Kidney glomerular epithelial cell (primary cell): ENCODE measurements at regions not wholly inside any gene's neighbourhood (a gene's known extent, or its start where the extent isn't known, plus 50 kb on each side); places are given as distances from the start of the nearest gene placed in this dataset.
A peak's percentile ranks its signal among the peaks of the same experiment; 100 is the strongest.
"Not testable (repeated sequence)": the region's sequence is repeated elsewhere in the genome, so short reads cannot be mapped to it uniquely, and the experiment has no call there.

Experiments used
- DNase-seq: peaks from one replicate; lab custom pipeline; 2025; lab: John Stamatoyannopoulos, UW

DNA sequence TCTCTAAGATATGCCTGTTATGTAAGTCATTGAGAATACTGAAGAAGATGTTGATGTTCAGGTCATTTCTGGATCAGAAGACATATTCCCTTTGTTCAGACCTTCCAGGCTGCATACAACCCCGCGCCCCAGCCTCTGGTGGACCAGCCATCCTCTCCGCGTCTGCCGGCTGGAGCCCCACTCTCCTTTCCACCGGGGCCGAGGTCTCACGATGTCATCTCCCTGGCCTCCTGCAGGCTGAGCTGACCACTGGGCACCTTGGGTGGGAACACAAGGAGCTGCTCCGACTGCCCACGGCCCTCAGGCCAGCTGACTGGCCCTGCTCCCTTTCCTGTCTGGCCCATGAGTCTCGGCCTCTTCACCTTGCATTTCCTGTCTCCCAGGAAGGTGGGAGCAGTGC is 124.6 kb downstream of the SHANK2 start:
- DNase-seq, result no peak

DNA sequence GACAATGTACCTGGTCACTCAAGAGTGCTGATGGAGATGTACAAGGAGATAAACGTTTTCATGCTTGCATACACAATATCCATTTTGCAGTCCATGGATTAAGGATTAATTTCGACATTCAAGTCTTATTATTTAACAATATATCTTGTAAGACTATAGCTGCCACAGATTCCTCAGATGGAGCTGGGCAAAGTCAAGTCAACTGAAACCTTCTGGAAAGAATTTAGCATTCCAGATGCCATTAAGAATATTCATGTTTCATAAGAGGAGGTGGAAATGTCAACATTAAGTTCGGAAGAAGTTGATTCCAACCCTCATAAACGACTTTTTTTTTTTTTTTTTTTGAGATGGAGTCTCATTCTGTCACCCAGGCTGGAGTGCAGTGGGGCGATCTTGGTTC is 126.0 kb downstream of the SHANK2 start:
- DNase-seq, result not testable (repeated sequence)

DNA sequence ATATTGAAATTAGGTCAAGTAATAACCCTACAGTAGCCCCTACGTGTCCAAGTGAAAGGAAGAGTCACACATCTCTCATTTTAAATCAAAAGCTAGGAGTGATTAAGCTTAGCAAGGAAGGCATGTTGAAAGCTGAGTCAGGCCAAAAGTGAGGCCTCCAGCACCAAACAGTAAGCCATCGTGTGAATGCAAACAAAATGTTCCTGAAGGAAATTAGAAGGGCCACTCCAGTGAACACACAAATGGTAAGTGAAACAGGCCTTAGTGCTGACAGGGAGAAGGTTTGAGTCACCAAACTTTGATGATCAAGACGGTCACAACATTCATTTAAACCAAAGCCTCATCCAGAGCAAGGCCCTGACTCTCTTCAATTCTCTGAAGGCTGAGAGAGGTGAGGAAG is 127.2 kb downstream of the SHANK2 start:
- DNase-seq, result no peak

DNA sequence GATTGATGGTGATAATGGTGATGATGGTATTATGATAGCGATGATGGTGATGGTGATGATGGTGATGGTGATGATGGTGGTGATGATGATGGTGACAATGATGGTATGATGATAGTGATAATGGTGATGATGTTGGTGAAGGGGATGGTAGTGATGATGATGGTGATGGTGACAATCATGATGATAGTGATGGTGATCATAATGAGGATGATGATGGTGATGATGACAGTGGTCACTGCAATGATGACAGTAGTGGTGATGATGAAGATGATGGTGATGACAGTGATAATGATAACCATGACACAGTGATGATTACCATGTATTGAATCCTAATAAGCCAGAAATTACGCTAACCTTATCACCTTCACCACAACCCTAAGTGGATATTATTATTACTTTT is 128.2 kb downstream of the SHANK2 start:
- DNase-seq, result no peak

DNA sequence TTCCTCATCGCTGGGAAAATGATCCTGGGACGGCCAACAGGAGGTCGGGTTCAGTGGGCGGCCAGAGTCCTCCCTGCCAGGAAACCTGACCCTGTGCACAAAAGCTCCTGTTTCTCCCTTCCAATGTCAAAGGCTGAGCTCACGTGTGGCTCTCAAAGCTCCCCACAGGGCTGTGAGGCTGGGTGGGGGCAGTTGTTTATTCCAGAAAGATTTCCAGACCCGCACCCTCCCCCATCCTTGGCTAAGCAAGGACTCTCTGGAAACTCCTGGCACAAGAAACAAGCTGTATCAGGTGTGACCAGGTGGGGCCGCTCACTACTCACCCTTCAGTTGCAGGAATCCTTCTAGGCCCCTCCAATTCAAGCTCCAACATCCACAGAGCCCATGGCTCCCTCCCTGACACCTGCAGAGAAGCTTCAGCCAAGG is 131.9 kb downstream of the SHANK2 start:
- peak; percentile 32 for DNase-seq

DNA sequence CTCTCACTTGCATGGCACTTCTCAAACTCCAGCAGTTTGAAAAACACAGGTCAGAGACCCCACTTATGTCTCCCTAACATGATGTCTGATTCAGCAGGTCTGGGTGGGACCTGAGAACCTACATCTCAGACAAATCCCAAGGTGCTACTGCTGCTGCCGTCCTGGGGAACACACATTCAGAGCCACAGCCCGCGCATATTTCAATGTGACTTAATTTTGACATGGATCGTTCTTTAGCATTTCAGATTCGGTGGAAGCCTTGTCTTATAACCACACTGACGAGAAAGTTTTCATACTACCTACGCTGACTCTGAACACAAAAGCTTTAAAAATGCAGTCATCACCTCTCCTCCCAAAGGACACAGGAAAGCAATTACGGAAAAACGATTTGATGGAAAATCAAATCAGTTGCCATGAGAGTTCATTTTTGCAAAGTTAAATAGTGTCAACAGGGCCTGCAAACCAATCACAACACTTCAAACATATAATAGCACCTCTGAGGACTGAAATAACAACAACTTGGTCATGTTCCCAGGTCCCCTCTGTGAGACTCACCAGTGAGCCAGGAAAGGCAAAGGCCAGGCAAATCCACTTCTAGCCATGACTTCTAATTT is 132.6 kb downstream of the SHANK2 start:
- DNase-seq, result no peak

DNA sequence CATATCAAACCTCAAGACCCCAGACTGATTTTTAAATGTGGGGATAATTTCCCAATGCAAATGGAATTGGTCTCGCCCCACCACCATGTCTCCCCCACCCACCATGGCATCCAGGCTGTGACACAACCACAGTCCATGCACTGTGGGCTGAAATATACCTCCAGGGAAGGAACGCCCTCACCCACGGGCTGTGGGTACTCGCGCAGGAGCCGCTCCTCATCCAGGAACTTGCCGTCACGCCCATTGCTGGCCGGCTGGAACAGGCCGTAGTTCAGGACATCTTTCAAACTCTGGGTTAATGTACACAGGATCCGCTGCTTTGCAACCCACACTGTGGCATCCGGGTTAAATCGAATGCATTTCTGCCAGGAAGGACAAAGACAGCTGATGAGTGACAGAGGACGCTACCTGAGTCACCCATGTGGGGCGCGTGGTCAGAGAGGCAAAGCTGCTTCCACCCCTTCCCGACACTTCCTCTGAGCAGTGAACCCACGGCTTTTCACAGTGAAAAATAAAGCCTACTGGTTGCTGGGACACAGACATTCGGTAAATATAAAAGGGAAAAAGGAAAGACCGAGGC is 133.6 kb downstream of the SHANK2 start:
- DNase-seq, result no peak

DNA sequence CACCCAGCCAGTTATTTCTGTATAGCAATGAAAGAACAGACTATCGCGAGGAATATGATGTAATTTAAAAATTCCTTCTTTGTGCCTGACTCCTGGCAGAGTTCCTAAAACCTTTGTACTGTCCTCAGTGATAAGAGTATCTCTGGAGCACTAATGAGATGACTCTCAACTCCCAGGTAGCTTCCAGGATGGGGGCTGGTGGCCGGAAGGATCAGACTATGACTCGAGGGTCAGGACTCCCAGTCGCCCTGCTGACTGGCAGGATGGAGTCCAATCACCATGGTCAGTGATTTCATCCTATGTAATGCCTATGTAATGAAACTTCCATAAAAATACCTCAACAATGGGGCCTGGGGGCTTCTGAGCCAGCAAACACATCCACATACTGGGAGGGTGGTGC is 135.1 kb downstream of the SHANK2 start:
- peak; percentile 53 for DNase-seq

DNA sequence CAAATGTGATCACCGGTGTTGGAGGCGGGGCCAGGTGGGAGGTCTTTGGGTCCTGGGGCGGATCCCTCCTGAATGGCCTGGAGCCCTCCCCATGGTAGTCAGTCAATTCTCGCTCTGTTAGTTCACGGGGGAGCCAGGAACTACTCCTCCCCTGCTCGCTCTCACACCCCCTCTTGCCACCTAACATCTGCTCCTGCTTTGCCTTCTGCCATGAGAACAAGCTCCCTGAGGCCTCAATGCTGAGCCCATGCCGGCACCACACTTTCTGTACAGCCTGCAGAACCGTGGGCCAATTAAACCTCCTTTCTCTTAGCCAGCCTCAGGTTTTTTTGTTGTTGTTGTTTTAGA is 135.7 kb downstream of the SHANK2 start:
- DNase-seq, result no peak

DNA sequence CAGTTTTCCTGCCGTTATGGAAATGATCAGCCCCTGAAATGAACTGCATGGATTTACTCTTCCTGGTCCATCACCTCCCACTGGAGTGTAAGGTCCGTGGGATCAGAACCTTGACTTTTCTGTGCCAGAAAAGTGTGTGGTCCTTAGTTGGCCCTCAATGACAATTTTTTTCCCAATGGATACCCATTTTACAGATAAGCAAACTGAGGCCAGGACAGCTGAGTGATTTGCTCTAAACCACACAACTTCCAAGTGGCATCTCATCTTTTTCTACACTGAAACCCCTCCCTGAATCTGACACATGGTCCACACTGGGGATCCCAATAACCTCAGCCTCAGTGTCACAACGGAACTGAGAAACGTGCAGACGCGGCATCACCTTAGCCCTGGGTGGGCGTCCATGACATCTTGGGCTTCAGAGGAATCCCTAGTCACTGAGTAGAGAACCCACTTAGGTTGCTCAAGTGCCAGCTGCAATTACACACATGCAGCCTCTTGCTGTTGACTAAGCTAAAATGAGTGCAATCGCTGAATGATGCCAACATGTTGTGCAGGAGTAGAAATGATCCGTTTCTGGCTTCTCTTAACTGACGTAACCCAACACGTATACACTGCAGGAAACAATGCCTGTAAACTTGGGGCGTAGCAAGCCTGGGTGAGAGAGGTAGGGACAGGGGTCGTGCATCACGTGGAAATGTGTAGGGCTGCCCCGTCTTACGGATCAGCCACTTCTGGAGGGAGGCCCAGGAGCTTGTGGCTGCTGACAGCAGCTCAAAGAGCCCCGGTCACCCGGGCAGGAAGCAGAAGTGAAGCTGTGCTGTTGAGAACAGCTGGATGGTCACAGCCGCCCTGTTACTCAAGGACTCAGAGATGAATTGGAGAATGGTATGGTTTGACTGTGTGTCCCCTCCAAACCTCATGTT is 136.3 kb downstream of the SHANK2 start:
- DNase-seq, result no peak

DNA sequence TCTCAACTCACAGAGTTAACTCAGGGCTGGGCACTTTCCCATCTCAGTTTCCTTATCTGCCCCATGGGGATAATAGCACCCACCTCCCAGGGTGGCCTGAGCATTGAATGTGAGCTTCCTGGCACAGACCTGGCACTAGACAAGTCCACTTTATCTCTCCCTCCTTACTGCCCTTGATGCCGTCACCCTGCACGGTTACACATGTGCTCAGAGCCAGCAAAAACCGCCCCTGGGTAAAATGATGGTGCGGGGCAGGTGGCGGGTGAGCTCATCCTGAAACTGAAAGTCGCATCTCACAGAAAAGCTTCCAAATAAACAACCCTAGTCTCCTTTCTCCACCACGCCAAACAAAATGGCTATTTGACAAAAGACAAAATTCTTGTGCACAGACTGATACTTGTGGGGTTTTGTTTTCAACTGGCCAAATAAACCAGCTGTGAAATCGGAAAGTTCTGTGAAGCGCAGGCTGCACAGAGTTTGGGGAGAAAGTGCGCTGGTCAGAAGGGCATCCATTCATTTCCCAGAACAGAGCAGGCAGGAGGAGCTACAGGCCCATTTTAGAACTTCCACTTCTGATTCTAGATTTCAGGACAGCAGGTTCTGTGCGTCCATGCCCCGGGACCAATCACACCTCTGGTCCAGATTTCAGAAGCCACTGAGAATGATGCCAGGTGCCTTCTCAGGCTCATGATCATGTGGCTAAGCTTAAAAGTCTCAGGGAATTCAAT is 138.1 kb downstream of the SHANK2 start:
- DNase-seq, result no peak

DNA sequence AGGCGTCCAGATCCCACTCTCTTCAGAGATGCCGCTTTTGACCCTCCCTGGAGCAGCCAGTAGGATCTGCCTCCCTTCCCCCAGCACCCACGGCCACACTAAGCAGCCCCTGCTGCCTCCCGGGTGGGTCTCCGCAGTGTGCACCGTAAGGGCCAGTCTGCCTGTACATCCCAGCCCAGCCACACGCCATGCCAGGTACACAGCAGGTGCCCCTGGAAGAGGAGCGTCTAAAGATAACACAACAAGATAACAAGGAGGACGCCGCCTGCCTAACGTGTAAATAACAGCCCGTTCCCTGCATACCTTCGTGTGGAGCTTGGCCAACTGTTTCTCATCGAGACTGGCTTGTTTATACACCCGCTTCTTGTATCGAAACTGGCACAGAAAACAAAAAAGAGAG is 139.4 kb downstream of the SHANK2 start:
- no peak for DNase-seq

DNA sequence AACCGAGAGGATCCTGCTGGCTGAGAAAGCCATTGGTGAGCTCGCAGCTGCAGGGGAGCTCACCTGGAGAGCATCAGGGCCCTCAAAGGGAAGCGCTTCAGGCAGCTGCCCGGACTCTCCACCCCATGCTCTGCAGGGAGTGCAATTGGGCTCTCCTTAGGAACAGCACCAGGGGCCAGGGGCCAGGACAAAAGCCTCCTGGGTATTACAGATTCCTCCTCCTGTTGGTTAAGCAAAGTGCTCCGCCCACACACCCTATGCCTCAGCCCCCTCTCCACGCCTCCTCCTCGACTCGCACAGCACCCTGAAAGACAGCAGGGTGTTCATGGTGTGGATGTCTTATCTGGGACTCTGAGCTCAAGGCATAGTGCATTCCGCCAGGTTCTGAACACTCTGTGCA is 139.9 kb downstream of the SHANK2 start:
- no peak for DNase-seq

DNA sequence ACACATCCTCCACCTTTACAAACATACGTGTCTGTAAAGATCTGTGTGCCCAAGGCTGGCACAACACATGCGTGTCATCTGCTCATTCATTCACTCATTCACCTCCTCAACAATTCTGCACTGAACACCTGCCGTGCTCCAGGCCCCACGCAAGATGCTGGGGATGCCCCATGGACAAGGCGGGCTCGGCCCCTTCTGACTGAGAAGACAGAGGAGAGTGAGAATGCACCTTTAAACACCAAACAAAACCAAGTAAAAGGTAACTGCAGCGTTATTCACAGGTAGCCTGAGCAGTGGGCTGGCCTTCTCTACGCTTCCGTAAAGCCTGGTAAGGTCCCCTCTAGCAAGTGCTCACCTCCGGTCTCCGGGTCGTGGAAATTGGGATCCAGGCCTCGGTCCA is 142.8 kb downstream of the SHANK2 start:
- no peak for DNase-seq

DNA sequence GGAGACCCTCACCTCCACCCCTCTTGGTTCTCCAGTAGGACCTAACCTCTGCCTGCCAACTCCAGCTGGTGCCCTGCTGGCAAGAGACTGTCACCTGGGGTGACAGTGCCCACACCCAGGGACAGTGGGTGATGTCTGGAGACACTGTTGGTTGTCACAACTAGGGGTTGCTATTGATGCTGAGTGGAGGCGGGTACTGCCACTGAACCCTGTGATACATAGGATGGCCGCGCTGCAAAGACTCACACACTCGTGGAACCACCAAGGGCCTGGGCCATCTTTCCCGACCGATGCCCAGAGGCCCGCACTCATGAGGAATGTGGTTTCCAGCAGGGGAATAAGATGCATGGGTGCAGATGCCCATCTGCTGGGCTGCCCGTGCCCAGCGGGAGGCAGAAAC is 143.2 kb downstream of the SHANK2 start:
- DNase-seq, result no peak

DNA sequence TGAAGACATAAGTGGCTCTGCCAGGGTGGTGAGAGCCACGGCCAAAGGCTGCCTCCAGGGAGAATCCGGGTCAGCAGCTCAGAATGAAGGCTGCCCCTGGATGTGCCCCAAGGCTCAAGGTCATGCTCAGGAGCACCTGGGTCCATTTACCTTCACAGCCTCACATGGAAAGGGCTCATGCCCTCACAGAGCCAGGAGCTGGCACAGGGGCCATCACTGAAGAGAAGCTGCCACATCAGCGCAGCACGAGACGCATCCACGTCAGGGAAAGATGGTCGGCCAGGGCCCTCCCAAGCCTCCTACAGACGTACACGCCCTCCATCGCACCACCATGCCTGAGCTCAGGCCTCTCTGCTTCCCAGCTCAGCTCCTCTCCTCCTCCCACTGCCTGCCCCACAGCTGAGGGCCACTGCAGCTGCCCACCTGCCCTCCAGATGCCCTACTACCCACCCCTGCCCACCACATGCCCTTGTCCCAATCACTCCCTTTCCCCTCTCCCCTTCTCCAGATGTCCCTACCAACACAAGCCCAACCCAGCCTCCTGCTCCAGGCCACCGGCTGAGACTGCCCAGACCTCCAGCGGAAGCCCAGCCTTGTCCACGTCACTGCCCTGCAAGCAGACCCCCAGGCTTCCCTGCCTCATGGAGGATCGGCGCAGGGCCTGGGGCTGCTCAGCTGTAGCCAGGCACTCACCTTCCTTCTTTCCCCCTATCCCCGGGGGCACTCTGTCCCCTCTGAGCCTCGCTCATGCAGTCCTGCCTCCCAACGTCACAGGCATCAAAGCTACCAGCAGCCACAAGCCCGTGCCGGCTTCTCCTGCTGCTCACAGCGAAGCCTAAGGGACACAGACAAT is 144.1 kb downstream of the SHANK2 start:
- DNase-seq, result no peak

DNA sequence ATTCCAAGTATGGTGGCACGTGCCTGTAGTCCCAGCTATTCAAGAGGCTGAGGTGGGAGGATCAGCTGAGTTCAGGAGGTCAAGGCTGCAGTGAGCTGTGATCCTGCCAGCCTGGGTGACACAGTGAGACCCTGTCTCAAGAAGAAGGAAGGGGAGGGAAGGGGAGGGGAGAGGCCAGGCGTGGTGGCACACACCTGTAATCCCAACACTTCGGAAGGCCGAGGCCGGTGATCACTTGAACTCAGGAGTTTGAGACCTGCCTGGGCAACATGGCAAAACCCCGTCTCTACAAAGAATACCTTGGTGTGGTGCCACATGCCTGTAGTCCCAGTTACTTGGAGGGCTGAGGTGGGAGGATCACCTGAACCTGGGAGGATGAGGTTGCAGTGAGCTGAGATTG is 145.7 kb downstream of the SHANK2 start:
- no peak for DNase-seq

DNA sequence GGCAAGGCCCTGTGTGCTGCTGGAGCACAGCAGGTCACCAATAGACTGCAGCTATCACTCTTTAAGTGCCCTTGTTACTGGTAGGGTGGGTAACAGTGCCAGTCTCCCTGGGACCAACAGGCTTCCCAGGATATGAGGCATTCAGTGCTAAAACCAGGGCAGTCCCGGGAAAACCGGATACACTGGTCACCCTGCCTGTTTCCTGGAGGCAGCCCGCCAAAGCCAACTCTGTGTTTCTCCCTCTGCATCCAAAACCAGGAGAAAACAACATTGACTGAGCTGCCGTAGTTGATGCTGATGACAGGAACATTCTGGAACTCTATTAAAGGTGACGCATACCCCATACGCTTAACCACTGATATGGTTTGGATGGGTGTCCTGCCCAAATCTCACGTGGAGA is 149.1 kb downstream of the SHANK2 start:
- DNase-seq, result no peak

DNA sequence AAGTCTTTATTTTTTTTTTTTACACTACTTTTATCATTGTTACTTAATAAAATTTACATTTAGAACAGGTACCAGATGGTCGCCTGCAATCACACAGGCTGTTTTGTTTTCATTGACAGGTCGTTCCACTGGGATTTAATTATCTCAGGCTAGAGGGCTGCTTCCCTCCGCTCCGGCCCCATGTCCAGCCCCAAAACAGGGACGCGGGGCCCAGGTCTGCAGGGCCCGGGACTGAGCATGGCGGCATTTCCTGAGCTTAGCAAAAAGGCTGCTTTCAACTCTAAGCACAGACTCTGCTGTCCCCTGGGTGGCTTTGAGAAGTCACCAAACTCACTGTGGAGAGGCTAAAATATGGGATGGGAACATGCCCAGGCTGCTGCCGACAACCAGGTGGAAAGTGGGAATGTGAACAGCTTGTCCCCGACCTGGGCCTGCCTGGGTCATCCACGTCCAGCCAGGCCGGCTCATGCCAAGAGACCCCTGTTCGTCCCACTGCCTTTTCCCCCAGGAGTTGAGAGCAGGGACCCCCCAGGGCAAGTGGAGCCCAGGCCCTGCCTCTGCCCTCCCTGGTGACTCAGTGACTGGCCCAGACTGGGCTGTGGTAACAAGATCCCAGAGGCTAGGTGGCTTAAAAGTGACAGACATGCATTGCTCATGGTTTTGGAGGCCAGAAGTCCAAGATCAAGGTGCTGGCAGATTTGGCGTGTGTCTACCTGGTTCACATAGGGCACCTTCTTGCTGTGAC is 150.0 kb downstream of the SHANK2 start:
- no peak for DNase-seq

DNA sequence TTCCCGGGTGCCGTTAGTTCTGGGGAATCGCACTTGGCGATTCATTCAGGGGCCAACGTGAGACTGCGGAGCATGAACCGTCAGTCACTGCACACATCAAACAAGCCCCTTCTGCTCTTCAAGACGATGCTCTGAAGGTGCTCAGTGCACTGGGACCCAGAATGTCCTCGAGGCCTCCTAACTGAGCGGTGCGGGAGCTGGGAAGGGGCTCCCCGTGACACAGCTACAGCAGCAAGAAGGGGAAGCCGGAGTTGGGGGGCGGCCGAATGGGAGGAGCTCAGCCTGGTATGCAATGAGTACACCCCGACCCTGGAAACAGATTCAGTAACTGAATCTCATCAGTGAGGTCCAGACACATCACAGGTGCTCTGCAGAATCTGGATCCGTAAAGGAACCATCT is 150.8 kb downstream of the SHANK2 start:
- DNase-seq, result no peak

DNA sequence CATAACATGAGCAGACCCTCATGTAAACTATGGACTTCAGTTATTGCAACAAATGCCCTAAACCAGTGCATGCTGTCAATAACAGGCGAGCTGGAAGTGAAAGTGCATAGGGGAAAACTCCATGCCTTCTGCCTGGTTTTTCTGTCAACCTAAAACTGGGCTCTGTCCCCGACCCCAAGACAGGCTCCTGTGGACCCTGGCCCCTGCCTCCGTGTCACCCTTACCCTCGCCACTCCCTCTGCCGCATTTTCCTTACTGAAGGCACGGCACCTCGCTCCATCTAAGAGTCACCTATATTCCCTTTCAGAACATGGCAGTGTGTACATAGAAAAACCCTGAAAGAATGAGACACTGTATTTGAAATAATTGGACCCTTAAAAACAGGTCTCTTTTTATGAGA is 151.3 kb downstream of the SHANK2 start:
- DNase-seq, result no peak
